Stimulated activated CD8-positive, alpha-beta memory T cell treated with anti-CD3 and anti-CD28 coated beads, Interleukin-2, amount 100 ng/mL, for 48 hours (primary cell): ENCODE measurements at regions not wholly inside any gene's neighbourhood (a gene's known extent, or its start where the extent isn't known, plus 50 kb on each side); places are given as distances from the start of the nearest gene placed in this dataset.

Experiments
- DNase-seq, 2 donors: peaks; one replicate each; pipeline ENCODE4 v3.0.0-alpha.2; 2020; ENCODE audit warnings: low read depth in 2 of 2

DNA sequence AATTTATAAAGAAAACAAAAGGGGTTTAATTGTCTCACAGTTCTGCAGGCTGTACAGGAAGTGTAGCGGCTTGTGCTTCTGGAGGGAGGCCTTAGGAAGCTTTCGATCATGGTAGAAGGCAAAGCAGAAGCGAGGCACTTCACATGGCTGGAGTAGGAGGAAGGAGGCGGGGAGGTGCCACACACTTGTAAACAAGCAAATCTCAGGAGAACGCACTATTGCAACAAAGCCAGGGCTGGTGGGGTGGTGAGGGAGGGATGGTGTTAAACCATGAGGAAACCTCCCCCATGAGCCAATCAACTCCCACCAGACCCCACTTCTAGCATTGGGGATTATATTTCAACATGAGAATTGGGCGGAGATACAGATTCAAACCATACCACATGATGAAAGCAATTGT, 1116.3 kb downstream of the FAT4 start:
- DNase-seq: no peak

DNA sequence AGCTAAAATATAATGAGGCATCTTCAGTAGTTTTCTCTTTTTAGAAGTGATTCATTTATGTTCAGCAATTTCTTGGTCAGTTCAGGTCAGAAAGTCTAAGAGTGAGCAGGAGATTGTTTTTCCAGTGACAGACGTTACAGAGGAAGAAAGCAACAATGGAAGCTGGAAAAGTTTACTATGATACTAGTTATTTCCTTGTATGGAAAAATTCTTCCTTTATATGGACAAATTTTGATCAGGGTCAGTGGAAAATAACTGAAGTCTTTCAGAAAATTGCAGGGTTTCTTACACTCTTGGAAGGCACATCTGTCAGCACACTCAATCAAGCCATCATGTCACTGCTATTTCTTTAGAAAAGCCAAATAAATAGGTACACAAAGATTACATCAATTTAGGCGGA, 1120.7 kb downstream of the FAT4 start:
- DNase-seq: no peak

DNA sequence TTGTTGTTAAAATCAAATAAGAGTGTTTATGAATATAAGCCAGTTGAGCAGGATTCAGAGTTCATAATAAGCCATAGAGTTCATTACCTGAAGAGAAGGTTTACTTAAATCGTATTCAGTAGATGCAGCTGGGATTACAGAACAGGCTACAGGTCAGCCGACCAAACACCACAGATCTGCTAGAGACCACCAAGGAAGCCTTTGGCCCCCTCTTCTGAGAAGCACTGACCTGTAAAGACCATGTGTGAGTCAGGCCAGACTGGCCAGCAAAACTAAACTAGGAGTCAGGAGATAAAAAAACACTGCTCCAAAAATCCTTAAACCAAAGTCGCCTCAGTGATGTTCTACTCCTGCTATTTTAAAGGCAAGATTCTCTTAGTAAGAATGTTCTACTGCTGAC, 1125.5 kb downstream of the FAT4 start:
- DNase-seq: no peak

DNA sequence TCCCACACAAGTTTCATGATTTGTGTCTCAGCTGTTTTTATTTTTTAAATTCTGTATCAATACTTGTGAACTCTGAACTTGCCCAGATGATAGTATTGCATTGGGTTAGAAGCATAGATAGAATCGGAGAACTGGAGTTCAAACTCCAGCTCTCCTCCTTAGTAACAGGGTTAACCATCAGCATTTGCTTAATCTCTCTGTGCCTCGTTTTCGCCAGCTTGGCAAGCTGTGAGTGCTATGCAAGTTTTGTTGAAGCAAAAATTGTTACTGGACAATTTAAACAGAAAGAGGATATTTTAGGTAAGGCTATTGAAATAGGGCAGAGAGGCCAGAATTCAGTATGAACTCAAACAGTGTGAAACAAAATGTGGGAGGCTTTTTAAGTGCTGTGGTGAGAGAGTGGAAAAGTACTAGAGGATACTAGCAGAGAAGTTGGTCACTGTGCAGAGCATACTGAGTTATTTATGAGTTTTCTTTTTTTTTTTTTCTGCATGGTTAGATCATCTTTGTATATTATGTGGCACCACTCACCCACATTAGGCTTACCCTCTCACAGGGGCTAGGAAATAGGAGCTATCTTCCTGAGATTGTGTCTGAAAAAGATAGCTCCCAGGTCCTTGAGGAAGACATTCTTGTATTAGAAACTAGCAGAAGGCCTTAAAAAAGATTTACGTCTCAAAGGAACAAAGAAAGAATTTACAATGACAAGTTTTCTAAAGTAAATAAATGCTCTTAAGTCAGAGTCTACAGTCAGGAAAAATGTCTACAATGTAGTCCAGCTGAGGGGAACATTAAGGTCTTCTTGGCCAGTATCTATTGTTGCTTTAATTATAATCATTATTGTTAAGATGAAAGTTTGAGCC, 1126.6 kb downstream of the FAT4 start:
- DNase-seq: no peak

DNA sequence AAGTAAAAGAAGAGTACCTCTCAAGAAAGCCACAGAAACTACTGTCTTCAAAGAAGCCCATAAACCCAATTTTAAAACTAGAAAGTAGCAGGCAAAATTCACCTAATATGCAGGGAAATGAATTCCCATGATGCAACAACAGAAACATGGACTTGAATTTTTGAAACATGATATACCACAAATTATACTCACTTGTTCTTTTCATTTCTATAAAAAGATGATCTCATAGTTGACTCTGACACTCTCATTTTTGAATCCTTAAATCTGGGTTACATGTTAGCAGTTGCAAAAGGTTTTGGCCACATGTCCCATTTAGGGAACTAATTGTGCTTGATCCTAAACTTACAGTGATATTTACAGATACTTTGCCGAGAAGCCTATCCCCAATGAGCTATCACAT, 1130.8 kb downstream of the FAT4 start:
- no peak for DNase-seq

DNA sequence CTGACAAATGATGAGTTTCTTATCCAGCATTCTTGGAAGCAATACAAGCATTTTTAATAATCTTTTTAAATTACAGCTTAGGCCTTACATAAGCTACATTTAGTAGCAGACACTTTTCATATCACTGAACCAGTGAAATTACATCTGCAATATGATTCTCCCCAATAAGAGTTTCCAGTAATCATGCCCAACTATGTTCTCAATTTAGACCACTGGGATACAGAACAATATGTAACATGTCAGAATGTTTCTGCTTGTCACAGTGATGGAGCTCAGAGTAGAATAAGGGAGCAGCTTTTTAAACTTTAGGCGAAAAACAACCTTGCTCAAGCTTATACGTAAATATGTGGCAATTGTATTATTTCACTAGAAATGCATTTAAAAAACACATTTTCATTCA, 1132.2 kb downstream of the FAT4 start:
- DNase-seq: no peak

DNA sequence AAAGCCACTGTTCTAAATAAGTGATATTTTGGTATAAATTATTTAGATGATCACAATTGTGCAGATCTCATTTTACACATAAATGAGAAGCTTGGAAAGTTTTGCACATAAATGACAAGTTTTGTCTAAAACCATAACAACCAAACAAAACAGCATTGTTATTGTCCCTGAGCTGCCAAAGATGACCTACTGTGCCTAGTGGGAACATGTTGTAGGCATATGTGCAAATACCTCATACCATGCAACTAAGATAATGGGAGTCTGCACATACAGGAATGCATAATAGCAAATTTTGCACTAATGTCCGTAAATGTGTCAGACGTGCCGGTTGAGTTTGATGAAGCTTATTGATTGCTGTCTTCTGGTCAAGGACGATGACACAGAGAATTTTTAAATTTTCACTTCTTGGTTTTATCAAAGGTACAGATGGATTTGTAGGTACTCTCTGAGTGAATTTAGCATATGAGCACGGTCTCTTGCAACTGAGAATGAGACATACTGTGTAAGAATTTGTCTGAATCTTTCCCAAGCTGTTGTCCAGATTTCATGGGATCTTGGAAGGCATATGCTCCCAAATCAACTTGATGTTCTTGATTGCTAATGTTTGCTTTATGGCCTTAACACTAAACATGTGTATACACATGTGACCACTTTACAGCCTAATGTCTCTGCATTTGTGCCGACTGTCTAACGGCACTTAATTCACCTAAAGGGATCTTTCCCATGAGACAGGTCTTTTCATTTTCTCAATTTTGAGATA, 1133.5 kb downstream of the FAT4 start:
- DNase-seq: no peak

DNA sequence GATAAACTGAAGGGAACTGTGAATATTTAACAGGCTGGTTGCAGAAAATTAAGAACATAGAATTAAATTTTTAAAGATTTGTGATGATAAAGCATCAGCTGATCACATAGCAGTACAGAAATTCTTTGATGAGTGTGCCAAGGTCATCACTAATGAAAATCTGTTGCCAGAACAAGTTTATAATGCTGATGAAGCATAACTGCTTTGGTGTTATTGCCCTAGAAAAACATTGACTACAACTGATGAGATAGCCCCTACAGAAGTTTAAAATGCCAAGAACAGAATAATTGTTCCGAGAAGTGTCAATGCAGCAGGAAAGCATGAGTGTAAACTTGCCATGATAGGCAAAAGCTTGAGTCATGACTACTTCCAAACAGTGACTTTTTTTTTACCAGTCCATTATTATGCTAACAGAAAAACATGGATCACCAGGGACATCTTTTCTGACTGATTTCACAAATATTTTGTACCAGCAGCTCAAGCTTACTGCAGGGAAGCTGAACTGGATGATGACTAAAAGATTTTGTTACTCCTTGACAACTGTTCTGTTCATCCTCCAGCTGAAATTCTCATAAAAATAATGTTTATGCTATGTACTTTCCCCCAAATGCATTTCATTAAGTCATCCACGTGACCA, 1136.6 kb downstream of the FAT4 start:
- DNase-seq: no peak

DNA sequence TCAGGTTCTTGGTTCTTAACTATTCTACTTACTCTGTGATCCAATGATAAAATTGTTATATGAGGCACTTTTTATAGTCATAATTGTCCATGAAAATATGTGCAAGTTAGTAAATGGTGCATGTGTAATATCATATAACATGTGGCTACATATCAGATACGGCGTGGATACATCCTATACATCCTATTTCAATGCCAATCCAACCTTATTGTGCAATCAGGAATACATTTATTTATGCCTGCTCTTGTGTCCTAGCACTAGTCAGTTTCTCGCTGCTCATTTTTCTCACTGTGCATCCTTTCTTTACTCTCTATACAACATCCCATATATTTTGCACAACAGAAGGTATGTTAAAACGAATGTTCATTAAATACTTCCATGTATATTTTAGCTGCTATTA, 1141.1 kb downstream of the FAT4 start:
- DNase-seq: no peak

DNA sequence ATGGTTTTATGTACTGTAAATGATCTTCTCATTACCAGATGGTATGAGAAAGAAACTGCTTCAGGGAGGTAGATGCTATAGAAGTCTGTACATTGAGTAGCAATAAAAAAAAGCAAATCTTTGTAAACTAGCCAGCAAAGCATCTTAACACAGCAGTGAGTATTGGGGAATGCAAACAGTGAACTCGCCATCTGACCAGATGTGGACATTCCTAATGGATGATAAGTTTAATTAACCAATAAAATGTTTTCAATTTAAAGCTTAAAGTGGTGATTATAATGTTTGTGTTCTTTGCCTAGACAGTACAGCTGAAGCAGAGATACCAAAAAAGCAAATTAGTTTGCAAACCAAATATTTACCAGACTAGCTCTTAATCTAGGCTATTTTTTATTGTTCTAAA, 1144.2 kb downstream of the FAT4 start:
- DNase-seq: no peak

DNA sequence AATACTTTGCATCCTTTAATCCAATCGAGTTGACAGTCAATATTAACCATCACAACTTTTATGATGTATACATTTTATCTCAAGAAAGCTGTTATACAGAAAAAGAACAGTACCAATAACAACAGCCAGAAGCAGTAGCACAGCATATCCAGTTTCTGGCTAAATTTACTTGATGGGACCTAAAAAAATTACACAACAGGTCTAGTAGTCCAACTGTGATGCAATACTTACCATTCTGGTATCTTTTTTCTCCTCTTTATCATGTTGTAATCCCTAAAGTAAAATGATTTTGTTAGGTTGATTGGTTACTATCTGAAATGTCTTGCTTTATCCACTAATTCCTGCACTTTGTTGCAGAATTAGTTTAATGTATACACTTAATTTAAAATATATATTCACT, 1150.6 kb downstream of the FAT4 start:
- DNase-seq: no peak

DNA sequence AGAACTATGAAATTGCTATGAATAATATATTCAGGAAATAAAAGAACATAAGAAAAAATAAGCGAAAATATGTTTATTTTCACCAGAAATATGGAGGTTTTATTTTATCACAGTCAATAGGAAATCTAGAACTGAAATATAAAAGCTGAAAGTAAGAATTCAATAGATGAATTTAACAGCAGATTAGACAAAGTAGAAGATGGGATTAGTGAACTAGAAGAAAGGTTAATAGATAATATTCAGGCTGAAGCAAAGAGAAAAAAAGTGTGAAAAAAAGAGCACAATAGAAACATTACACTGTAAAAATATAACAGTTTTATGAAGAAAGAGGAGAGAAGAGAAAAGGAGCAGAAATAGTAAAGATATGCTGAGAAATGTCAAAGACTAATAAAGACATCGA, 1152.1 kb downstream of the FAT4 start:
- no peak for DNase-seq

DNA sequence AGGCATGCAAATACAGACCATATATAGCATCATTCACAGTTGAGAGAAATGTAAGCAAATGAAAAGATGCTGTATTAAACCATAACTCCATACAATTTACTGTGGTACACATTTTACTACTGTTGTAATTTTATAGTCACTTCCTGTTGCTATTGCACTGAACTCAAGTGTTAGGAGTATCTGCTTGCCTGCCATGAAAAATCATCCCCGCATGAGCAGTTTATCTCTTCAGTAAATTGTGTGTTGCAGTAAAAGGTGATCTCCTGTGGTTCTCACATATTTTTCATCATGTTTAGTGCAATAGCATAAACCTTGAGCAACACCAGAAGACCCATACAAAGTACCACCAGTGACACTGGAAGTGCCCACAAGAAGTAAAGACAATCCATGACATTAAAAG, 1153.4 kb downstream of the FAT4 start:
- no peak for DNase-seq

DNA sequence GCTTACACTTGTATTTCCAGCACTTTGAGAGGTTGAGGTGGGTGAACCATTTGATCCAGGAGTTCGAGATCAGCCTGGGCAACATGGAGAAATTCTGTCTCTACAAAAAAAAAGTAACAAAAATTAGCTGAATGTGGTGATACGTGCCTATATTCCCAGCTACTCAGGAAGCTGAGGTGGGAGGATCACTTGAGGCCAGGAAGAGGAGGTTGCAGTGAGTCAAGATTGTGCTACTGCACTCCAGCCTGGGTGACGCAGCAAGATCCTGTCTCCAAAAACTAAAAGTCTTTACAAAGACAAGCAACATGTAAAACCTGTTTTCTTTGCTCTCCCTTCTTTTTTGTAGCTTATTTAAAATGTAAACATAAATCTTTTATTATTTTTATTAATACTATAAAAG, 1156.1 kb downstream of the FAT4 start:
- DNase-seq: no peak

DNA sequence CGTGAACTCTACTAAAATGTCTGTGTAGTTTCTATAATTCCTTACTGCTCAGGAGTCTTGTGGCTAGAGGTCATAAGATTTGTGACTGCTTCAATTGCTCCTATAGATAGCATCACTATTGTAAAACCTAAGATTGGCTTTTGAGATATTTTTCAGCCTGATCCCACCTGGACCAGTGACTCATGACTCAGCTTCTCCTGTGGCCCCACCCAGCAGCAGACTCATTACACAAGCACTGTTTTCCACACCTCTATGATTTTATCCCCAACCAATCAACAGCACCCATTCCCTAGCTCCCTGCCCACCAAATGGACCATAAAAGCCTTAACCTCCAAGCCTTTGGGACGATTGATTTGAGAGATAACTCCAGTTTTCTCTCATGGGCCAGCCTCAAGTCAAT, 1157.0 kb upstream of the INTU start:
- DNase-seq: no peak

DNA sequence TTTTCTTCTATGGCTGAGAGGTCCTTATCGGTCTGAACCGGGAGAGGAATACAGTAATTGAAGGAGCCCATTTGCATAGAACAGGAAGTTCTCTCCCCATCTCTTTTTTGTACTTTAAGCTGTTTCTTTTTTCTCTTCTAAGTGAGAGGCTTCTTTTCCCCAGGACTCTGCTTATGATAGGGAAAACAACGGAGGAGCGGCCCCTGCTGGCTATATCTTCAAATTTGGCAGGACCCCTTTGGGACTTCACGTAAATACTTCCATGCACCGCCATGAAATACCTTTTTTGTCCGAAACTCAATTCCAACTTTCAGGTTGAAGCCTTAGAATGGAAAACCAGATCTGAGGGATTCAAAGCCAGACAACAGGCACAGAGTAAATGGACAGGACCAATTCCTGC, 1153.0 kb upstream of the INTU start:
- DNase-seq: no peak

DNA sequence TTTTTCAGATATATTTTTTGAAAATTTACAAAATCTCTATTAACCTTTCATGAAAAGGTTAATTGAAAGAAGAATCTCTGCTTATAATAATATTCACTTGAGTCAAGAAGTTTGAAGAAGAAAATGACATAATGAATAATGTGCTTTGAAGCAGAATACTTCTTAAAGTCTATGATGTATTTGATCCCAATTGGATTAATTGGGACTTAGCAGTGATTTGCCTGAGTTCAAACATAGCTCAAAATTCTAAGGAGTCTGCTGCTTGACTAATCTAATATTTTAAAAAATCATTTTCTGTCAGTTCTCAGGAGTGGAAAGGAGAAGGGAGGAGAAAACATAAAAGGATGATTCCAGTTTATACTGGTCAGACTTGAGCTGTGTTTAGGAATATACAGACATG, 1150.4 kb upstream of the INTU start:
- DNase-seq: no peak

DNA sequence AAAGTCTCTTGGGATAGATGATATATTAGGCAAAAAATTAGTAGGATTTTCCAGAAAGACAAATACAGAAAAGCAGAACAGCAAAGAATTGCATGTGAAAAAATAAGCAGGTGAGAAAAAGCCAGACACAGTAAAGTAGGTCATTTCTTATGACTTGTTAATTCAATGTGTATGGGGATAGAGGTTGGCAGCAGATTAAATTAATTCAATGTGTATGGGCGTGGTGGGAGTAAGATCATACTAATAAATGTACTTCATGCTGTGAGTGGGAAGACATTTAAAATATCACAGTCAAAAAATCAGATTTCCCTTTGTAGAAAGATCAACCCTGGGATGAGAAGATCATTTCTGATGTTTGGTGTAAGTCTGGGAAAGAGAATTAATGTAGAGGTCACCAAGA, 1146.4 kb upstream of the INTU start:
- DNase-seq: no peak

DNA sequence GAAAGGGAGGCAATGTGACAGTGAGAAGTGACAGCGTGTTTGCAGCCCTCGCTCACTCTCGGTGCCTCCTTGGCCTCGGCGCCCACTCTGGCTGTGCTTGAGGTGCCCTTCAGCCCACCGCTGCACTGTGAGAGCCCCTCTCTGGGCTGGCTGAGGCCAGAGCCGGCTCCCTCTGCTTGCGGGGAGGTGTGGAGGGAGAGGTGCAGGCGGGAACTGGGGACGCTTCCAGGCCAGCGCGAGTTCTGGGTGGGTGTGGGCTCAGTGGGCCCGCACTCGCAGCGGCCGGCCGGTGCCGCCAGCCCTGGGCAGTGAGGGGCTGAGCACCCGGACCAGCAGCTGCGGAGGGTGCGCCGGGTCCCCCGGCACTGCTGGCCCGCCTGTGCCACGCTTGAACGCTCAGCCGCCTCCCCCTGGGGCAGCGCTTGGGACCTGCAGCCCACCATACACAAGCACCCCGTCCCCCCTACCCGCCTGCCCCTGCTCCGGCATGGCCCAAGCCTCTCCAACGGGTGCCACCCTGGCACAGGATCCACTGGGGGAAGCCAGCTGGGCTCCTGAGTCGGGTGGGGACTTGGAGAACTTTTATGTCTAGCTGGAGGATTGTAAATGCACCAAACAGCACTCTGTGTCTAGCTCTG, 1142.8 kb upstream of the INTU start:
- DNase-seq: no peak

DNA sequence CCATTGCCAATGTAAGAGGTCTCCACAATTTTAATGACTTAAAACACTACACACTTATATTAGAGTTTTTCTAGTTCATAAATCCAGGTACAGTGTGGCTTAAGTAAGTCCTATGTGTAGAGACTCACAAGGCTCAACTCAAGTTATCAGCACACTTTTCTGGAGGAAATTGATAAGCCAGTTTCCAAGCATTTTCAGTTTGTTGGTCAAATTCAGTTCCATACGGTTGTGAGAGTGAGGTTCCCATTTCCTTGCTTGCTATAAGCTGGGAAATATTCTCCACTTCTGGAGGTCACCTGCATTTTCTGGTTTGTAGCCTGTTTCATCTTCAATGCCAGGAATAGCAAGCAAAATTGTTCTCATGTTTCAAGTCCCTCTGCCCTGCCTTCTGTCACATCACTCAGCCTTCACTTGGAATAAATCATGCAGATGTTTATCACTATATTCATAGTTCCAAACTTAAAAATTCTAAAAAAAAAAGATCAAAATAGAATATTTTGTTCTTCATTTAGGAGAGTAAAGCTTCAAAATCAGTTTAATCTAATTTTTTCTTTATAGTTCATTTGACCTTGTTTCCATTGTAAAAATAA, 1137.5 kb upstream of the INTU start:
- DNase-seq: no peak

DNA sequence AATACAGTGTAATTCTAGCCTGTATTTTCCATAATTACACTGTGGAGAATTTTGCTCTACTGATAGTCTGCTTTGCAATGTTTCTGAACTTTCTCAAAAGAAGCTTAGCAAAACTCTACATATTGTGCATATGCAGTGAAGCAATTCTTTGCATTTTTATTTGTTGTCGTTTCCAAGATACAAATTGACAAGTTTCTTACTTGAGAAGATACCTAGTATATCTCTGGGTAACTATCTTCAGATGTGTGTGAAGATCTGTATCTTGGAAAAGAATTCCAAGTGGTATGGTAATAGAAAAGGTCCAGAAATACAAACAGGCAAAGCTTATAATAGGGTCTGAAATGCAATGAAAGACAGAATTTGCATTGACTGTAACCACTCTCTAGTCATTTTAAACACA, 1119.8 kb upstream of the INTU start:
- DNase-seq: no peak

DNA sequence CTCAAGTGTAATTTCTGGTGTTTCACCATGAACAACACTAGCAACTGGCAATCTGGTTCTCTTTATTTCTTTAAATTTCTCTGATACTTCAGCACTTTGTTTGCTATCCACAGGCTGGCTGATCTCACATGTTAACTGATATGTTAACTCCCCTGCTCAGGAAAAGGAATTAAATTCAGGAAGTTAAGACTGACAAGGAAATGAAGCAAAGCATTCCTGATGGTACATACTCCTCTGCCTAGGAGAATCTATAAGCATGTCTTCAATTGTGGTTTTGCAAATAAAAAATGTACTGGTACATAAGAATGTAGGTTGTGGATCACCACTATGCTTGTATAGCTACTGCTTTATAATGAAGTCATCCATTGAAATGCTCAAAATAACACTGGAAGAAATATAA, 1119.2 kb upstream of the INTU start:
- DNase-seq: no peak
